A673 (cell line): ENCODE measurements at regions not wholly inside any gene's neighbourhood (a gene's known extent, or its start where the extent isn't known, plus 50 kb on each side); places are given as distances from the start of the nearest gene placed in this dataset.

Source experiments
- BruUV-seq: library from RNA; stranded (reverse); fragments of 400-500 nt; replicated peaks from 2 replicates; lab custom pipeline; 2021; lab: Mats Ljungman, UMichigan
- CTCF ChIA-PET: fragments of 300-600 bp; sonication (Branson Sonifier 250); formaldehyde crosslinking; loops from one replicate; lab custom pipeline; 2022; ENCODE audit warnings: antibody characterized with exemption; lab: Charles Lee
- POLR2A ChIA-PET: fragments of 300-600 bp; sonication (Branson Sonifier 250); formaldehyde crosslinking; loops from one replicate; lab custom pipeline; 2022; ENCODE audit warnings: antibody characterized with exemption; ENCODE audit not compliant: low non-redundant PET; lab: Charles Lee
- DNase-seq: peaks from one replicate; pipeline ENCODE4 v3.0.0-alpha.2; 2015; ENCODE audit warnings: low spot score
- H3K27ac ChIP-seq: fragments of 200-600 bp; sonication (generic); 2 replicates; pipeline ENCODE4 v1.5.1; 2016; ENCODE audit warnings: mixed run types, low read depth, mild to moderate bottlenecking, mixed read lengths, antibody characterized with exemption, low read length; ENCODE audit not compliant: poor library complexity, severe bottlenecking
- H3K27me3 ChIP-seq: fragments of 200-600 bp; sonication (generic); replicated peaks from 2 replicates; pipeline ENCODE4 v1.6.1; 2017; ENCODE audit warnings: mixed run types, low read depth, mild to moderate bottlenecking, mixed read lengths, antibody characterized with exemption, low read length; ENCODE audit not compliant: insufficient read depth, poor library complexity
- H3K36me3 ChIP-seq: fragments of 200-600 bp; sonication (generic); 2 replicates; pipeline ENCODE4 v1.6.1; 2016; ENCODE audit warnings: mixed run types, mild to moderate bottlenecking, mixed read lengths, antibody characterized with exemption, low read length; ENCODE audit not compliant: insufficient read depth, poor library complexity, severe bottlenecking
- H3K4me1 ChIP-seq: fragments of 200-600 bp; sonication (generic); 2 replicates; pipeline ENCODE4 v1.6.1; 2017; ENCODE audit warnings: mixed run types, mild to moderate bottlenecking, mixed read lengths, antibody characterized with exemption, low read length; ENCODE audit not compliant: insufficient read depth, poor library complexity, severe bottlenecking
- H3K4me3 ChIP-seq: fragments of 200-600 bp; sonication (generic); 2 replicates; pipeline ENCODE4 v1.5.1; 2016; ENCODE audit warnings: low read depth, mixed run types, mild to moderate bottlenecking, mixed read lengths, low read length; ENCODE audit not compliant: poor library complexity, severe bottlenecking
- H3K9me3 ChIP-seq: fragments of 200-600 bp; sonication (generic); 2 replicates; pipeline ENCODE4 v1.6.1; 2016; ENCODE audit warnings: mixed run types, low read depth, mild to moderate bottlenecking, mixed read lengths, antibody characterized with exemption, low read length; ENCODE audit not compliant: poor library complexity, severe bottlenecking
- CTCF ChIP-seq: fragments of 300-800, 200-600 bp; sonication (generic); conservative IDR thresholded peaks from 2 replicates; pipeline ENCODE4 v1.5.1; 2017; ENCODE audit warnings: low read depth, mild to moderate bottlenecking, antibody characterized with exemption, low read length, moderate library complexity, mixed read lengths
- EZH2 ChIP-seq: fragments of 200-600 bp; sonication (generic); IDR thresholded peaks from 2 replicates; pipeline ENCODE4 v1.6.1; 2017; ENCODE audit warnings: borderline replicate concordance, low read depth, mild to moderate bottlenecking, mixed read lengths, antibody characterized with exemption, low read length; ENCODE audit not compliant: poor library complexity, severe bottlenecking
- intact Hi-C: fragments of 100-400 bp; cut with micrococcal nuclease; formaldehyde crosslinking; loops from one replicate; pipeline ENCODE4 v1.10.0; 2022; ENCODE audit not compliant: unreplicated experiment

- no TSS peak for BruUV-seq
- H3K4me3 ChIP-seq, result no peak overlapping the region
- ChIA-PET POLR2A (no interaction called here), CTCF (no interaction called here)
- intact Hi-C loops, result no loop called here
- no peak for TF ChIP-seq CTCF
- H3K9me3 ChIP-seq, result no peaks in the 10 kb centered on the region
- no peak for DNase-seq
- H3K27me3 ChIP-seq, result no peaks in the 10 kb centered on the region
- H3K27ac ChIP-seq, result no peak overlapping the region
- no peaks in the 10 kb centered on the region for H3K4me1 ChIP-seq
- no peaks in the 10 kb centered on the region for H3K36me3 ChIP-seq
Observed at GRCh38 chr22:48155446-48155845, 1393.0 kb downstream of the TBC1D22A start.

GRCh38 chr22:48154943-48155240 is 1392.4 kb downstream of the TBC1D22A start:
- no peak overlapping the region for H3K27ac ChIP-seq
- POLR2A ChIA-PET, result no interaction called here
- CTCF ChIA-PET, result no interaction called here
- H3K36me3 ChIP-seq, result no peaks in the 10 kb centered on the region
- H3K4me1 ChIP-seq, result no peaks in the 10 kb centered on the region
- intact Hi-C loops, result no loop called here
- no peaks in the 10 kb centered on the region for H3K9me3 ChIP-seq
- no peaks in the 10 kb centered on the region for H3K27me3 ChIP-seq
- H3K4me3 ChIP-seq, result no peak overlapping the region
- TF ChIP-seq EZH2 (no peak), CTCF (no peak)
- DNase-seq, result no peak
- BruUV-seq, result no TSS peak

- intact Hi-C loops, result no loop called here
- no peaks in the 10 kb centered on the region for H3K9me3 ChIP-seq
- no peaks in the 10 kb centered on the region for H3K27me3 ChIP-seq
- H3K4me3 ChIP-seq, result no peak overlapping the region
- POLR2A ChIA-PET, result interaction anchor here (0.6 kb wide), 1 partner anchor 151 kb away, joined by 3 read pairs; no protein-coding TSS in a partner anchor
- no peaks in the 10 kb centered on the region for H3K4me1 ChIP-seq
- no peak overlapping the region for H3K27ac ChIP-seq
- no peak for DNase-seq
- H3K36me3 ChIP-seq, result no peaks in the 10 kb centered on the region
- TF ChIP-seq CTCF (no peak), EZH2 (no peak)
- CTCF ChIA-PET, result no interaction called here
- no TSS peak for BruUV-seq
Observed at GRCh38 chr22:48154169-48154942, 1391.9 kb downstream of the TBC1D22A start.
